SH-SY5Y (cell line): ENCODE measurements at regions not wholly inside any gene's neighbourhood (a gene's known extent, or its start where the extent isn't known, plus 50 kb on each side); places are given as distances from the start of the nearest gene placed in this dataset.

Source experiments
- GATA2 ChIP-seq: IDR thresholded peaks from 2 replicates; pipeline ENCODE4 v1.6.1; 2011; ENCODE audit warnings: mild to moderate bottlenecking, low read depth, low read length
- GATA3 ChIP-seq: IDR thresholded peaks from 2 replicates; pipeline ENCODE4 v1.6.1; 2011; ENCODE audit warnings: low read depth, mild to moderate bottlenecking, low read length, moderate library complexity

- TF ChIP-seq GATA2 = no peak
- TF ChIP-seq GATA3 = no peak
Observed at GRCh38 chr1:104987210-104987609, 1237.5 kb downstream of the AMY1C start.
